WTC11 (cell line): ENCODE measurements at regions not wholly inside any gene's neighbourhood (a gene's known extent, or its start where the extent isn't known, plus 50 kb on each side); places are given as distances from the start of the nearest gene placed in this dataset.

Experiments used
- ATF6 ChIP-seq: sonication (generic); formaldehyde crosslinking; IDR thresholded peaks from 2 replicates; pipeline ENCODE4 v1.8.1; 2023; ENCODE audit warnings: mild to moderate bottlenecking, missing genetic modification reagents
- CTCF ChIP-seq: fragments of 200-600 bp; IDR thresholded peaks from 2 replicates; pipeline ENCODE4 v1.8.0; 2022; ENCODE audit warnings: antibody characterized with exemption
- FOXJ3 ChIP-seq: sonication (generic); formaldehyde crosslinking; IDR thresholded peaks from 2 replicates; pipeline ENCODE4 v1.9.0; 2021; ENCODE audit warnings: missing genetic modification reagents, mild to moderate bottlenecking, borderline replicate concordance
- FOXK1 ChIP-seq: sonication (generic); formaldehyde crosslinking; IDR thresholded peaks from 2 replicates; pipeline ENCODE4 v1.8.0; 2022; ENCODE audit warnings: mild to moderate bottlenecking, moderate library complexity, missing genetic modification reagents
- NR2C2 ChIP-seq: sonication (generic); formaldehyde crosslinking; IDR thresholded peaks from 2 replicates; pipeline ENCODE4 v1.8.0; 2022; ENCODE audit warnings: mild to moderate bottlenecking, missing genetic modification reagents
- TEAD1 ChIP-seq: sonication (generic); formaldehyde crosslinking; IDR thresholded peaks from 2 replicates; pipeline ENCODE4 v1.8.0; 2022; ENCODE audit warnings: mild to moderate bottlenecking, missing genetic modification reagents
- ZNF532 ChIP-seq: fragments of 250-450 bp; sonication (Bioruptor Pico); IDR thresholded peaks from 2 replicates; pipeline ENCODE4 v1.9.0; 2021; ENCODE audit warnings: mild to moderate bottlenecking, borderline replicate concordance
- TF ChIP-seq, protein P1 (sequence below): fragments of 250-450 bp; sonication (Bioruptor Pico); IDR thresholded peaks from 2 replicates; pipeline ENCODE4 v2.1.2; 2022; ENCODE audit warnings: mild to moderate bottlenecking, moderate library complexity
- TF ChIP-seq, protein P2 (sequence below): fragments of 250-450 bp; sonication (Bioruptor Pico); conservative IDR thresholded peaks from 2 replicates; pipeline ENCODE4 v1.9.0; 2021; ENCODE audit warnings: mild to moderate bottlenecking

GRCh38 chr4:181760560-181760959, 482.6 kb upstream of the TENM3 start:
- no peak for TF ChIP-seq CTCF
- no peak for TF ChIP-seq NR2C2 (CRISPR knock-in tag)
- TF ChIP-seq, protein P1, sequence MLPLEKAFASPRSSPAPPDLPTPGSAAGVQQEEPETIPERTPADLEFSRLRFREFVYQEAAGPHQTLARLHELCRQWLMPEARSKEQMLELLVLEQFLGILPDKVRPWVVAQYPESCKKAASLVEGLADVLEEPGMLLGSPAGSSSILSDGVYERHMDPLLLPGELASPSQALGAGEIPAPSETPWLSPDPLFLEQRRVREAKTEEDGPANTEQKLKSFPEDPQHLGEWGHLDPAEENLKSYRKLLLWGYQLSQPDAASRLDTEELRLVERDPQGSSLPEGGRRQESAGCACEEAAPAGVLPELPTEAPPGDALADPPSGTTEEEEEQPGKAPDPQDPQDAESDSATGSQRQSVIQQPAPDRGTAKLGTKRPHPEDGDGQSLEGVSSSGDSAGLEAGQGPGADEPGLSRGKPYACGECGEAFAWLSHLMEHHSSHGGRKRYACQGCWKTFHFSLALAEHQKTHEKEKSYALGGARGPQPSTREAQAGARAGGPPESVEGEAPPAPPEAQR (CRISPR knock-in tag) = no peak
- TF ChIP-seq FOXJ3 (CRISPR knock-in tag) = no peak
- no peak for TF ChIP-seq TEAD1 (CRISPR knock-in tag)
- TF ChIP-seq ATF6 (CRISPR knock-in tag) = no peak
- TF ChIP-seq, protein P2, sequence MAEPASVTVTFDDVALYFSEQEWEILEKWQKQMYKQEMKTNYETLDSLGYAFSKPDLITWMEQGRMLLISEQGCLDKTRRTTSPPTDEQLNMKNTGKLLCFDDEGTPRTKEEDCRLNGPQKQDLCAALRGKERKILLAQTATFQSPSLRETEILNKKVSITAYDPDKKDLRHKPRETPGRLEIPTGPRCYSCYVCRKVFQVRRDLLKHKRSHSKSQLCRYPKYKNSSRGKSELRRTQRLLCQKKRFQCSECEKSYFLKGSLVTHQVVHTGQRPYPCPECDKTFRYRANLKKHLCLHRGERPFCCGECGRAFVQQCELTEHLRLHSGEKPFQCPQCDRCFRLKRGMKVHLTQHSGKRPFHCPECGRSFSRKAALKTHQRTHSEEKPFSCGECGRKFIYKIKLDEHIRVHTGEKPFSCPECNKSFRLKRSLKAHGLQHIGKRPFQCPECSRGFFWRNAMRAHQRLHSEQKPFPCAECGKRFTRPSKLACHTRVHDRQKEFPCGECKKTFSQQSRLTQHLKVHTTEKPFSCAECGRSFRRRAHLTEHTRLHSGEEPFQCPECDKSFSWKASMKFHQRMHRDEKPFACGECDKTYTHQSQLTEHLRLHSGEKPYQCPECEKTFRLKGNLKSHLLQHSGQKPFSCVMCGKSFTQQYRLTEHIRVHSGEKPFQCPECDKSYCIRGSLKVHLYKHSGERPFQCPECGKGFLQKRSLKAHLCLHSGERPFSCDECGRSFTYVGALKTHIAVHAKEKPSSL = no peak
- no peak for TF ChIP-seq FOXK1 (CRISPR knock-in tag)
- no peak for TF ChIP-seq ZNF532
